SK-N-SH (cell line): ENCODE measurements at regions not wholly inside any gene's neighbourhood (a gene's known extent, or its start where the extent isn't known, plus 50 kb on each side); places are given as distances from the start of the nearest gene placed in this dataset.

Source experiments
- CTCF ChIA-PET: fragments of 300-600, 350-600 bp; formaldehyde crosslinking; extraction: SDS; loops from one replicate; lab custom pipeline; 2021; lab: Yijun Ruan, JAX
- POLR2A ChIA-PET: fragments of 350-600 bp; sonication (Branson Sonifier 250); formaldehyde crosslinking; extraction: SDS; loops from one replicate; lab custom pipeline; 2020; ENCODE audit warnings: antibody characterized with exemption, inconsistent platforms; lab: Yijun Ruan, JAX
- DNase-seq: peaks from one replicate; pipeline ENCODE4 v3.0.0; 2012
- H2AFZ ChIP-seq: fragments of 200-600 bp; sonication (generic); 2 replicates; pipeline ENCODE4 v1.8.1; 2016; ENCODE audit warnings: antibody characterized with exemption, mild to moderate bottlenecking, low read depth
- H3F3A ChIP-seq: fragments of 200-600 bp; sonication (generic); replicated peaks from 2 replicates; pipeline ENCODE3; 2016; ENCODE audit warnings: antibody characterized with exemption, mild to moderate bottlenecking; ENCODE audit not compliant: insufficient read depth
- H3K27ac ChIP-seq, 2 experiments: fragments of 200-500 bp in 1 of 2; fragments of 200-600 bp in 1 of 2; sonication (Bioruptor generic) in 1 of 2; sonication (generic), shearing (Covaris generic) in 1 of 2; 2 replicates each; pipeline versions ENCODE4 v1.5.1 to v1.6.1; 2014 to 2016; ENCODE audit warnings: low read depth in 2 of 2, inconsistent platforms in 1 of 2, low read length in 1 of 2, mild to moderate bottlenecking in 1 of 2, mixed read lengths in 1 of 2
- H3K27me3 ChIP-seq: fragments of 200-600 bp; sonication (generic), shearing (Covaris generic); 2 replicates; pipeline ENCODE4 v1.6.1; 2016; ENCODE audit warnings: mixed run types; ENCODE audit not compliant: insufficient read depth
- H3K36me3 ChIP-seq, 2 experiments: fragments of 200-500 bp in 1 of 2; fragments of 200-600 bp in 1 of 2; sonication (Bioruptor generic) in 1 of 2; sonication (generic) in 1 of 2; replicated peaks in 1 of 2; 2 replicates each; pipeline versions ENCODE3 to v1.5.1; 2014 to 2016; ENCODE audit warnings: low read length in 1 of 2, mild to moderate bottlenecking in 1 of 2; ENCODE audit not compliant: insufficient read depth in 2 of 2, control insufficient read depth in 1 of 2
- H3K4me1 ChIP-seq, 2 experiments: fragments of 200-500 bp in 1 of 2; fragments of 200-600 bp in 1 of 2; sonication (Bioruptor generic) in 1 of 2; sonication (generic), shearing (Covaris generic) in 1 of 2; 2 replicates each; pipeline versions ENCODE4 v1.5.1 to v1.6.1; 2014 to 2016; ENCODE audit warnings: low read depth in 1 of 2, low read length in 1 of 2, mixed run types in 1 of 2; ENCODE audit not compliant: insufficient read depth in 2 of 2, control insufficient read depth in 1 of 2
- H3K4me2 ChIP-seq: fragments of 200-600 bp; sonication (generic), shearing (Covaris generic); 2 replicates; pipeline ENCODE4 v1.6.1; 2017; ENCODE audit warnings: mixed run types
- H3K4me3 ChIP-seq, 2 experiments: fragments of 200-500 bp in 1 of 2; fragments of 200-600 bp in 1 of 2; sonication (Bioruptor generic) in 1 of 2; sonication (generic), shearing (Covaris generic) in 1 of 2; 2 replicates each; pipeline versions ENCODE4 v1.5.1 to v1.8.1; 2014 to 2016; ENCODE audit warnings: low read depth in 2 of 2, inconsistent platforms in 1 of 2, low read length in 1 of 2, mild to moderate bottlenecking in 1 of 2, mixed read lengths in 1 of 2, moderate library complexity in 1 of 2
- H3K79me2 ChIP-seq: fragments of 200-600 bp; sonication (generic); 2 replicates; pipeline ENCODE4 v1.8.1; 2017; ENCODE audit warnings: mild to moderate bottlenecking; ENCODE audit not compliant: insufficient read depth
- H3K9ac ChIP-seq: fragments of 200-600 bp; sonication (generic); 2 replicates; pipeline ENCODE4 v1.6.1; 2017; ENCODE audit warnings: mixed run types
- H3K9me2 ChIP-seq: fragments of 200-600 bp; sonication (generic); 2 replicates; pipeline ENCODE4 v1.6.1; 2017; ENCODE audit warnings: mixed run types
- H3K9me3 ChIP-seq: fragments of 200-600 bp; sonication (generic); 2 replicates; pipeline ENCODE4 v1.6.1; 2017; ENCODE audit warnings: mixed run types, mild to moderate bottlenecking, moderate library complexity
- H4K20me1 ChIP-seq: fragments of 200-600 bp; sonication (generic); 2 replicates; pipeline ENCODE4 v1.6.1; 2017; ENCODE audit warnings: mild to moderate bottlenecking, mixed run types; ENCODE audit not compliant: insufficient read depth
- CHD2 ChIP-seq: fragments of 150-350 bp; IDR thresholded peaks from 2 replicates; pipeline ENCODE4 v1.6.1; 2018; ENCODE audit warnings: low read length; ENCODE audit not compliant: partially characterized antibody
- ELF1 ChIP-seq: IDR thresholded peaks from 2 replicates; pipeline ENCODE4 v1.4.0; 2012
- EZH2phosphoT487 ChIP-seq: fragments of 200-600 bp; sonication (generic); IDR thresholded peaks from 2 replicates; pipeline ENCODE4 v1.6.1; 2017; ENCODE audit warnings: low read depth, mixed run types, mild to moderate bottlenecking, antibody characterized with exemption, moderate library complexity, borderline replicate concordance
- FOXJ3 ChIP-seq: sonication (generic); formaldehyde crosslinking; IDR thresholded peaks from 2 replicates; pipeline ENCODE4 v1.5.1; 2020; ENCODE audit warnings: mild to moderate bottlenecking, missing genetic modification reagents
- GABPA ChIP-seq: IDR thresholded peaks from 2 replicates; pipeline ENCODE4 v1.4.0; 2012; ENCODE audit warnings: low read depth, mild to moderate bottlenecking
- JUND ChIP-seq: IDR thresholded peaks from 2 replicates; pipeline ENCODE4 v1.4.0; 2012
- MEF2A ChIP-seq: IDR thresholded peaks from 2 replicates; pipeline ENCODE4 v1.4.0; 2012; ENCODE audit warnings: low read depth, borderline replicate concordance
- MXI1 ChIP-seq: IDR thresholded peaks from 2 replicates; pipeline ENCODE4 v1.6.1; 2012; ENCODE audit warnings: mild to moderate bottlenecking, low read depth, low read length, improper control_type of control experiment
- NRF1 ChIP-seq: IDR thresholded peaks from 2 replicates; pipeline ENCODE4 v1.6.1; 2012; ENCODE audit warnings: low read depth, mild to moderate bottlenecking, low read length
- POLR2AphosphoS5 ChIP-seq: IDR thresholded peaks from 2 replicates; pipeline ENCODE4 v1.6.1; 2012; ENCODE audit warnings: low read depth, low read length
- RAD21 ChIP-seq: IDR thresholded peaks from 2 replicates; pipeline ENCODE4 v1.6.1; 2012; ENCODE audit warnings: mild to moderate bottlenecking, low read length
- RCOR1 ChIP-seq: fragments of 150-350 bp; IDR thresholded peaks from 2 replicates; pipeline ENCODE4 v1.6.1; 2017; ENCODE audit warnings: antibody characterized with exemption, low read length
- REST ChIP-seq: IDR thresholded peaks from 2 replicates; pipeline ENCODE4 v1.6.1; 2012; ENCODE audit warnings: mild to moderate bottlenecking, low read depth, low read length, moderate library complexity
- RFX5 ChIP-seq: IDR thresholded peaks from 2 replicates; pipeline ENCODE4 v1.6.1; 2012; ENCODE audit warnings: mild to moderate bottlenecking, improper control_type of control experiment, low read length
- RXRA ChIP-seq: IDR thresholded peaks from 2 replicates; pipeline ENCODE4 v1.4.0; 2012; ENCODE audit warnings: low read depth, mild to moderate bottlenecking, borderline replicate concordance
- TCF12 ChIP-seq: IDR thresholded peaks from 2 replicates; pipeline ENCODE4 v1.4.0; 2012
- USF1 ChIP-seq: IDR thresholded peaks from 2 replicates; pipeline ENCODE4 v1.4.0; 2012; ENCODE audit warnings: low read depth, borderline replicate concordance
- USF2 ChIP-seq: fragments of 150-350 bp; IDR thresholded peaks from 2 replicates; pipeline ENCODE4 v1.6.1; 2017; ENCODE audit warnings: antibody characterized with exemption, low read length, low read depth, borderline replicate concordance
- WGBS: methylation state at CpG from one replicate; pipeline ENCODE4 v1.1.6; 2017; ENCODE audit warnings: low lambda C conversion rate; 5-methylcytosine and 5-hydroxymethylcytosine counted together
- TF ChIP-seq, protein P1 (sequence below): IDR thresholded peaks from 2 replicates; pipeline ENCODE4; 2012
- TF ChIP-seq, protein P2 (sequence below): fragments of 200-600 bp; sonication (generic); IDR thresholded peaks from 2 replicates; pipeline ENCODE4 v1.6.1; 2017; ENCODE audit warnings: antibody characterized with exemption, mild to moderate bottlenecking, moderate library complexity

GRCh38 chr7:83289419-83289993 is 126.8 kb upstream of the PCLO start:
- H3K9me2 ChIP-seq: no peaks in the 10 kb centered on the region
- peaks cover 3% of the 10 kb centered on the region for H3F3A ChIP-seq
- H3K79me2 ChIP-seq: no peaks in the 10 kb centered on the region
- ChIA-PET CTCF (interaction anchor here (0.6 to 2.7 kb wide), 3 partner anchors 10 to 18 kb away, joined by 3 to 6 read pairs (median 6); no protein-coding TSS in a partner anchor), POLR2A (no interaction called here)
- no peaks in the 10 kb centered on the region for H3K27me3 ChIP-seq
- no peaks in the 10 kb centered on the region for H3K9me3 ChIP-seq
- H3K4me1 ChIP-seq: peaks cover 0 to 10% of the 10 kb centered on the region in 2 experiments; a peak in 2 of 4 replicates
- H4K20me1 ChIP-seq: no peaks in the 10 kb centered on the region
- TF ChIP-seq TCF12 (no peak), GABPA (no peak), RXRA (no peak), REST (no peak), FOXJ3 (no peak), ELF1 (no peak), EZH2phosphoT487 (no peak), USF1 (no peak), POLR2AphosphoS5 (no peak), USF2 (no peak), CHD2 (no peak), RFX5 (no peak), MEF2A (no peak), JUND (no peak), NRF1 (no peak), RCOR1 (no peak), MXI1 (no peak), RAD21 (no peak)
- TF ChIP-seq, protein P1, sequence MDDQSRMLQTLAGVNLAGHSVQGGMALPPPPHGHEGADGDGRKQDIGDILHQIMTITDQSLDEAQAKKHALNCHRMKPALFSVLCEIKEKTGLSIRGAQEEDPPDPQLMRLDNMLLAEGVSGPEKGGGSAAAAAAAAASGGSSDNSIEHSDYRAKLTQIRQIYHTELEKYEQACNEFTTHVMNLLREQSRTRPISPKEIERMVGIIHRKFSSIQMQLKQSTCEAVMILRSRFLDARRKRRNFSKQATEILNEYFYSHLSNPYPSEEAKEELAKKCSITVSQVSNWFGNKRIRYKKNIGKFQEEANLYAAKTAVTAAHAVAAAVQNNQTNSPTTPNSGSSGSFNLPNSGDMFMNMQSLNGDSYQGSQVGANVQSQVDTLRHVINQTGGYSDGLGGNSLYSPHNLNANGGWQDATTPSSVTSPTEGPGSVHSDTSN: no peak
- TF ChIP-seq, protein P2, sequence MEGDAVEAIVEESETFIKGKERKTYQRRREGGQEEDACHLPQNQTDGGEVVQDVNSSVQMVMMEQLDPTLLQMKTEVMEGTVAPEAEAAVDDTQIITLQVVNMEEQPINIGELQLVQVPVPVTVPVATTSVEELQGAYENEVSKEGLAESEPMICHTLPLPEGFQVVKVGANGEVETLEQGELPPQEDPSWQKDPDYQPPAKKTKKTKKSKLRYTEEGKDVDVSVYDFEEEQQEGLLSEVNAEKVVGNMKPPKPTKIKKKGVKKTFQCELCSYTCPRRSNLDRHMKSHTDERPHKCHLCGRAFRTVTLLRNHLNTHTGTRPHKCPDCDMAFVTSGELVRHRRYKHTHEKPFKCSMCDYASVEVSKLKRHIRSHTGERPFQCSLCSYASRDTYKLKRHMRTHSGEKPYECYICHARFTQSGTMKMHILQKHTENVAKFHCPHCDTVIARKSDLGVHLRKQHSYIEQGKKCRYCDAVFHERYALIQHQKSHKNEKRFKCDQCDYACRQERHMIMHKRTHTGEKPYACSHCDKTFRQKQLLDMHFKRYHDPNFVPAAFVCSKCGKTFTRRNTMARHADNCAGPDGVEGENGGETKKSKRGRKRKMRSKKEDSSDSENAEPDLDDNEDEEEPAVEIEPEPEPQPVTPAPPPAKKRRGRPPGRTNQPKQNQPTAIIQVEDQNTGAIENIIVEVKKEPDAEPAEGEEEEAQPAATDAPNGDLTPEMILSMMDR: no peak
- peak overlapping the region in 1 of 2 experiments; percentile 39; a peak in 1 of 4 replicates for H3K27ac ChIP-seq
- H3K4me2 ChIP-seq: no peak overlapping the region
- no peak overlapping the region for H3K4me3 ChIP-seq
- DNase-seq: no peak
- 15% methylated on average over 5 of the region's 5 CpGs for WGBS
- no peaks in the 10 kb centered on the region for H3K36me3 ChIP-seq
- no peak overlapping the region for H3K9ac ChIP-seq
- H2AFZ ChIP-seq: no peak overlapping the region
